Neural cell (in vitro differentiated cells): ENCODE measurements at regions not wholly inside any gene's neighbourhood (a gene's known extent, or its start where the extent isn't known, plus 50 kb on each side); places are given as distances from the start of the nearest gene placed in this dataset.

Experiments
- H2AFZ ChIP-seq: fragments of 200-600, 300-800 bp; sonication (generic), shearing (Covaris generic); 2 replicates; pipeline ENCODE4 v1.6.0; 2014; ENCODE audit warnings: low read depth, mild to moderate bottlenecking, antibody characterized with exemption, low read length, moderate library complexity
- H3F3A ChIP-seq: fragments of 200-600 bp; shearing (Covaris generic); 2 replicates; pipeline ENCODE4 v1.6.1; 2016; ENCODE audit warnings: mild to moderate bottlenecking, moderate library complexity, mixed read lengths, antibody characterized with exemption, low read length; ENCODE audit not compliant: insufficient read depth, poor library complexity, severe bottlenecking
- H3K27ac ChIP-seq: fragments of 200-600, 300-800 bp; sonication (generic), shearing (Covaris generic); 2 replicates; pipeline ENCODE4 v1.5.1; 2014; ENCODE audit warnings: mild to moderate bottlenecking, low read length, moderate library complexity
- H3K27me3 ChIP-seq: fragments of 300-800, 200-600 bp; sonication (generic), shearing (Covaris generic); 2 replicates; pipeline ENCODE4 v1.6.0; 2014; ENCODE audit warnings: mild to moderate bottlenecking, low read depth, low read length, moderate library complexity; ENCODE audit not compliant: insufficient read depth
- H3K36me3 ChIP-seq: fragments of 300-800, 200-600 bp; sonication (generic), shearing (Covaris generic); 2 replicates; pipeline ENCODE4 v1.5.1; 2014; ENCODE audit warnings: mild to moderate bottlenecking, antibody characterized with exemption, low read length, moderate library complexity; ENCODE audit not compliant: insufficient read depth
- H3K4me2 ChIP-seq: fragments of 300-800, 200-600 bp; sonication (generic), shearing (Covaris generic); 2 replicates; pipeline ENCODE4 v1.6.0; 2014; ENCODE audit warnings: mild to moderate bottlenecking, low read length
- H3K4me3 ChIP-seq: fragments of 300-800, 200-600 bp; sonication (generic), shearing (Covaris generic); 2 replicates; pipeline ENCODE4 v1.5.1; 2014; ENCODE audit warnings: mild to moderate bottlenecking, low read length, moderate library complexity
- H3K79me2 ChIP-seq: fragments of 200-600 bp; shearing (Covaris generic); replicated peaks from 2 replicates; pipeline ENCODE4 v1.6.0; 2014; ENCODE audit warnings: mild to moderate bottlenecking, low read length, moderate library complexity; ENCODE audit not compliant: insufficient read depth
- H3K9ac ChIP-seq: fragments of 300-800, 200-600 bp; sonication (generic), shearing (Covaris generic); 2 replicates; pipeline ENCODE4 v1.6.1; 2016; ENCODE audit warnings: mild to moderate bottlenecking, low read length, mixed read lengths
- H3K9me2 ChIP-seq: fragments of 200-600 bp; shearing (Covaris generic); 2 replicates; pipeline ENCODE4 v1.6.1; 2016; ENCODE audit warnings: mild to moderate bottlenecking, low read length, mixed read lengths; ENCODE audit not compliant: insufficient read depth
- H3K9me3 ChIP-seq: fragments of 200-600, 300-800 bp; sonication (generic), shearing (Covaris generic); 2 replicates; pipeline ENCODE4 v1.6.1; 2016; ENCODE audit warnings: mild to moderate bottlenecking, mixed run types, low read length, moderate library complexity, mixed read lengths
- H4K20me1 ChIP-seq: fragments of 200-600 bp; shearing (Covaris generic); 2 replicates; pipeline ENCODE4 v1.6.1; 2016; ENCODE audit warnings: mild to moderate bottlenecking, mixed run types; ENCODE audit not compliant: insufficient read depth
- CTCF ChIP-seq: fragments of 450-650 bp; IDR thresholded peaks from 2 replicates; pipeline ENCODE4 v1.5.1; 2014; ENCODE audit warnings: antibody characterized with exemption, mild to moderate bottlenecking, moderate library complexity; ENCODE audit not compliant: poor library complexity, severe bottlenecking
- EP300 ChIP-seq: fragments of 450-650 bp; conservative IDR thresholded peaks from 2 replicates; pipeline ENCODE4 v1.6.1; 2014; ENCODE audit warnings: antibody characterized with exemption, mild to moderate bottlenecking, moderate library complexity; ENCODE audit not compliant: poor library complexity, severe bottlenecking
- EZH2 ChIP-seq: fragments of 200-600, 300-800 bp; shearing (Covaris generic), sonication (generic); IDR thresholded peaks from 2 replicates; pipeline ENCODE4 v1.6.1; 2014; ENCODE audit warnings: antibody characterized with exemption, low read length, borderline replicate concordance, mild to moderate bottlenecking; ENCODE audit not compliant: insufficient read depth, poor library complexity, severe bottlenecking
- MXI1 ChIP-seq: fragments of 450-650 bp; conservative IDR thresholded peaks from 2 replicates; pipeline ENCODE4 v1.6.1; 2014; ENCODE audit warnings: antibody characterized with exemption, mild to moderate bottlenecking; ENCODE audit not compliant: poor library complexity, severe bottlenecking
- POLR2AphosphoS5 ChIP-seq: IDR thresholded peaks from 2 replicates; pipeline ENCODE4 v1.6.1; 2012
- RAD21 ChIP-seq: fragments of 450-650 bp; conservative IDR thresholded peaks from 2 replicates; pipeline ENCODE4 v1.6.1; 2014; ENCODE audit warnings: antibody characterized with exemption, mild to moderate bottlenecking, moderate library complexity
- REST ChIP-seq: IDR thresholded peaks from 2 replicates; pipeline ENCODE4 v1.6.1; 2012; ENCODE audit warnings: borderline replicate concordance
- SMC3 ChIP-seq: fragments of 450-650 bp; conservative IDR thresholded peaks from 2 replicates; pipeline ENCODE4 v1.6.1; 2014; ENCODE audit warnings: antibody characterized with exemption, mild to moderate bottlenecking, moderate library complexity; ENCODE audit not compliant: poor library complexity
- TAF1 ChIP-seq: IDR thresholded peaks from 2 replicates; pipeline ENCODE4 v1.6.1; 2012; ENCODE audit warnings: low read depth

GRCh38 chrX:46328133-46328532 lies 217.1 kb downstream of the ZNF674 start:
- no peaks in the 10 kb centered on the region for H4K20me1 ChIP-seq
- H3K9ac ChIP-seq = no peak overlapping the region
- H3K27me3 ChIP-seq = no peaks in the 10 kb centered on the region

GRCh38 chrX:46327566-46328115 lies 217.6 kb downstream of the ZNF674 start:
- Histone ChIP-seq H3K9me3 (no peaks in the 10 kb centered on the region), H2AFZ (no peak overlapping the region), H3K4me2 (no peak overlapping the region), H3K4me3 (no peak overlapping the region), H4K20me1 (no peaks in the 10 kb centered on the region), H3K36me3 (no peaks in the 10 kb centered on the region), H3K9me2 (no peaks in the 10 kb centered on the region), H3K79me2 (no peaks in the 10 kb centered on the region), H3K27ac (no peak overlapping the region), H3K27me3 (no peaks in the 10 kb centered on the region), H3K9ac (no peak overlapping the region), H3F3A (no peaks in the 10 kb centered on the region)
- TF ChIP-seq MXI1 = no peak
- TF ChIP-seq SMC3 = no peak
- no peak for TF ChIP-seq TAF1
- no peak for TF ChIP-seq REST
- no peak for TF ChIP-seq RAD21
- no peak for TF ChIP-seq POLR2AphosphoS5
- TF ChIP-seq EZH2 = no peak

More at GRCh38 chrX:46328133-46328532, 217.1 kb downstream of the ZNF674 start:
- Histone ChIP-seq H3K79me2 (no peaks in the 10 kb centered on the region), H3K4me3 (no peak overlapping the region), H3K4me2 (no peak overlapping the region), H3K36me3 (no peaks in the 10 kb centered on the region), H2AFZ (no peak overlapping the region), H3F3A (no peaks in the 10 kb centered on the region), H3K9me3 (no peaks in the 10 kb centered on the region), H3K27ac (no peak overlapping the region), H3K9me2 (no peaks in the 10 kb centered on the region)
- TF ChIP-seq REST = no peak
- TF ChIP-seq POLR2AphosphoS5 = no peak
- TF ChIP-seq TAF1 = no peak
- TF ChIP-seq EP300 = no peak
- no peak for TF ChIP-seq MXI1
- TF ChIP-seq EZH2 = no peak
- no peak for TF ChIP-seq SMC3
- no peak for TF ChIP-seq CTCF
- TF ChIP-seq RAD21 = no peak
